Body of pancreas (tissue), 4 donors: ENCODE measurements at regions not wholly inside any gene's neighbourhood (a gene's known extent, or its start where the extent isn't known, plus 50 kb on each side); places are given as distances from the start of the nearest gene placed in this dataset.

Experiments
- ATAC-seq: fragments of 150-250 bp; one replicate; pipeline ENCODE4 v1.9.1; 2016
- DNase-seq, 4 donors: peaks; one replicate each; pipeline ENCODE4 v3.0.0-alpha.2; 2019
- H3K27ac ChIP-seq, 4 donors: fragments of 200-600 bp; sonication (generic); 1 replicate in 3 of 4; 2 replicates in 1 of 4; pipeline versions ENCODE4 v1.5.1 to v1.6.1; 2016 to 2019; ENCODE audit warnings: mild to moderate bottlenecking in 1 of 4, mixed read lengths in 1 of 4, moderate library complexity in 1 of 4
- H3K27me3 ChIP-seq, 2 donors: fragments of 200-600 bp; sonication (generic); one replicate each; pipeline ENCODE4 v1.6.0; 2016; ENCODE audit warnings: mild to moderate bottlenecking in 1 of 2
- H3K36me3 ChIP-seq, 2 donors: fragments of 200-600 bp; sonication (generic); replicated peaks in 1 of 2; 2 replicates each; pipeline ENCODE4 v1.5.1; 2016; ENCODE audit warnings: low read depth in 2 of 2; ENCODE audit not compliant: insufficient read depth in 1 of 2
- H3K4me1 ChIP-seq: fragments of 200-600 bp; sonication (generic); one replicate; pipeline ENCODE4 v1.6.0; 2016
- H3K4me3 ChIP-seq, 2 donors: fragments of 200-600 bp; sonication (generic); 1 replicate in 1 of 2; 2 replicates in 1 of 2; pipeline ENCODE4 v1.5.1; 2016 to 2019
- H3K9me3 ChIP-seq, 3 donors: fragments of 200-600 bp; sonication (generic); 1 replicate in 2 of 3; 2 replicates in 1 of 3; pipeline ENCODE4 v1.5.1; 2016
- CTCF ChIP-seq, 7 experiments: fragments of 450-650 bp in 4 of 7; fragments of 200-600 bp in 3 of 7; sonication (generic) in 3 of 7; IDR thresholded peaks; one replicate each; pipeline ENCODE4 v1.5.1; 2016 to 2019; ENCODE audit warnings: antibody characterized with exemption in 7 of 7
- POLR2A ChIP-seq, 3 donors: fragments of 450-650 bp; IDR thresholded peaks; one replicate each; pipeline ENCODE4 v1.6.1; 2016; ENCODE audit warnings: antibody characterized with exemption in 3 of 3, mild to moderate bottlenecking in 2 of 3
- WGBS, 2 donors: methylation state at CpG; one replicate each; pipeline ENCODE4 v1.1.5; 2017; 5-methylcytosine and 5-hydroxymethylcytosine counted together
- intact Hi-C: fragments of 100-400 bp; cut with DNase I; formaldehyde crosslinking; loops from one replicate; pipeline ENCODE4 v1.15.1; 2023

- H3K4me3 ChIP-seq = no peak overlapping the region
- H3K4me1 ChIP-seq = no peaks in the 10 kb centered on the region
- TF ChIP-seq POLR2A (IDR thresholded peaks at IDR 0.05) (no peak), CTCF (IDR thresholded peaks at IDR 0.05) (no peak)
- no peak overlapping the region for H3K27ac ChIP-seq
- H3K9me3 ChIP-seq = no peaks in the 10 kb centered on the region
- DNase-seq (no peak), ATAC-seq (no peak)
- intact Hi-C loops = no loop called here
- H3K36me3 ChIP-seq = no peaks in the 10 kb centered on the region
- H3K27me3 ChIP-seq = no peaks in the 10 kb centered on the region
- 68 to 70% methylated on average over 3 of the region's 3 CpGs for WGBS, 2 donors
Observed at GRCh38 chr1:103986792-103987191, 237.1 kb downstream of the AMY1C start.

- 21 to 30% methylated on average over 3 of the region's 3 CpGs for WGBS, 2 donors
- H3K27me3 ChIP-seq = no peaks in the 10 kb centered on the region
- H3K36me3 ChIP-seq = no peaks in the 10 kb centered on the region
- H3K4me3 ChIP-seq = no peak overlapping the region
- ATAC-seq (no peak), DNase-seq (no peak)
- H3K9me3 ChIP-seq = no peaks in the 10 kb centered on the region
- no peaks in the 10 kb centered on the region for H3K4me1 ChIP-seq
- H3K27ac ChIP-seq = no peak overlapping the region
- intact Hi-C loops = no loop called here
- no peak for TF ChIP-seq POLR2A (IDR thresholded peaks at IDR 0.05)
- TF ChIP-seq CTCF (IDR thresholded peaks at IDR 0.05) = no peak
Observed at GRCh38 chr1:103997631-103998030, 247.9 kb downstream of the AMY1C start.

GRCh38 chr1:104018922-104019674 lies 269.4 kb downstream of the AMY1C start:
- no peaks in the 10 kb centered on the region for H3K4me1 ChIP-seq
- 50 to 63% methylated on average over 1 of the region's 1 CpG for WGBS, 2 donors

GRCh38 chr1:104019675-104020049 lies 270.0 kb downstream of the AMY1C start:
- WGBS, 2 donors = 33 to 59% methylated on average over 1 of the region's 1 CpG
- DNase-seq = no peak
- no peaks in the 10 kb centered on the region for H3K9me3 ChIP-seq
- no peak overlapping the region for H3K27ac ChIP-seq
- intact Hi-C loops = no loop called here
- no peak for ATAC-seq
- no peaks in the 10 kb centered on the region for H3K27me3 ChIP-seq
- H3K4me3 ChIP-seq = no peak overlapping the region
- no peaks in the 10 kb centered on the region for H3K36me3 ChIP-seq
- H3K4me1 ChIP-seq = no peaks in the 10 kb centered on the region
- TF ChIP-seq POLR2A (IDR thresholded peaks at IDR 0.05) (no peak), CTCF (IDR thresholded peaks at IDR 0.05) (no peak)

More at GRCh38 chr1:104018922-104019674, 269.4 kb downstream of the AMY1C start:
- no peaks in the 10 kb centered on the region for H3K27me3 ChIP-seq
- H3K27ac ChIP-seq = no peak overlapping the region
- TF ChIP-seq POLR2A (IDR thresholded peaks at IDR 0.05) = no peak
- no peak for TF ChIP-seq CTCF (IDR thresholded peaks at IDR 0.05)
- no peak overlapping the region for H3K4me3 ChIP-seq
- intact Hi-C loops = no loop called here
- H3K9me3 ChIP-seq = no peaks in the 10 kb centered on the region
- ATAC-seq (no peak), DNase-seq (no peak)
- H3K36me3 ChIP-seq = no peaks in the 10 kb centered on the region

- ATAC-seq (no peak), DNase-seq (no peak)
- Histone ChIP-seq H3K27ac (no peak overlapping the region), H3K4me3 (no peak overlapping the region), H3K4me1 (no peaks in the 10 kb centered on the region), H3K27me3 (no peaks in the 10 kb centered on the region), H3K9me3 (no peaks in the 10 kb centered on the region), H3K36me3 (no peaks in the 10 kb centered on the region)
- 73 to 75% methylated on average over 3 of the region's 3 CpGs for WGBS, 2 donors
- intact Hi-C loops = no loop called here
- TF ChIP-seq CTCF (IDR thresholded peaks at IDR 0.05) (no peak), POLR2A (IDR thresholded peaks at IDR 0.05) (no peak)
Observed at GRCh38 chr1:104028416-104029035, 278.8 kb downstream of the AMY1C start.
